22Rv1 (cell line): ENCODE measurements at regions not wholly inside any gene's neighbourhood (a gene's known extent, or its start where the extent isn't known, plus 50 kb on each side); places are given as distances from the start of the nearest gene placed in this dataset.

ENCODE experiments used
- H3K27ac ChIP-seq: fragments of 450-650 bp; 2 replicates; pipeline ENCODE4 v1.5.1; 2017
- CTCF ChIP-seq: fragments of 450-650 bp; IDR thresholded peaks from 2 replicates; pipeline ENCODE4 v1.5.1; 2017; ENCODE audit warnings: mild to moderate bottlenecking
- ZFX ChIP-seq: fragments of 450-650 bp; IDR thresholded peaks from 2 replicates; pipeline ENCODE4 v1.6.1; 2017; ENCODE audit warnings: antibody characterized with exemption, borderline replicate concordance

- H3K27ac ChIP-seq = no peak overlapping the region
- TF ChIP-seq CTCF (no peak), ZFX (no peak)
Observed at GRCh38 chr15:70478251-70478990, 284.9 kb downstream of the UACA start.

- H3K27ac ChIP-seq = no peak overlapping the region
Observed at GRCh38 chr15:70477750-70478250, 285.6 kb downstream of the UACA start.

GRCh38 chr15:70476441-70476840 is 286.9 kb downstream of the UACA start:
- no peak overlapping the region for H3K27ac ChIP-seq
- no peak for TF ChIP-seq CTCF
- no peak for TF ChIP-seq ZFX

More at GRCh38 chr15:70477750-70478250, 285.6 kb downstream of the UACA start:
- TF ChIP-seq CTCF (no peak), ZFX (no peak)

- TF ChIP-seq ZFX (no peak), CTCF (no peak)
- H3K27ac ChIP-seq = no peak overlapping the region
Observed at GRCh38 chr15:70475921-70476320, 287.4 kb downstream of the UACA start.

GRCh38 chr15:70475407-70475781 is 288.0 kb downstream of the UACA start:
- TF ChIP-seq ZFX (no peak), CTCF (no peak)
- no peak overlapping the region for H3K27ac ChIP-seq

- H3K27ac ChIP-seq = no peak overlapping the region
- no peak for TF ChIP-seq CTCF
- TF ChIP-seq ZFX = no peak
Observed at GRCh38 chr15:70474471-70475406, 288.6 kb downstream of the UACA start.
